ENCODE measurements at regions not wholly inside any gene's neighbourhood (a gene's known extent, or its start where the extent isn't known, plus 50 kb on each side); places are given as distances from the start of the nearest gene placed in this dataset.
A peak's percentile ranks its signal among the peaks of the same experiment; 100 is the strongest.

- Histone ChIP-seq H4K20me1 (ENCODE audit: control insufficient read depth, extremely low read depth, insufficient read depth, low read length) (no peaks in the 10 kb centered on the region), H3K9me3 (ENCODE audit: control insufficient read depth, insufficient read depth, low read depth, low read length) (no peaks in the 10 kb centered on the region), H3K27ac (ENCODE audit: insufficient read depth, low read length) (no peak overlapping the region), H3K36me3 (ENCODE audit: control insufficient read depth, insufficient read depth, low read length) (no peaks in the 10 kb centered on the region), H3K4me2 (ENCODE audit: extremely low read depth, insufficient read depth, low read length) (no peak overlapping the region), H3K4me1 (ENCODE audit: control insufficient read depth, extremely low read depth, insufficient read depth, low read length) (peaks cover 40% of the 10 kb centered on the region), H3K79me2 (ENCODE audit: control insufficient read depth, insufficient read depth, low read length) (no peaks in the 10 kb centered on the region), H3K27me3 (ENCODE audit: control insufficient read depth, insufficient read depth, low read length) (no peaks in the 10 kb centered on the region), H2AFZ (ENCODE audit: low read length) (no peak overlapping the region), H3K9ac (ENCODE audit: insufficient read depth, low read length) (no peak overlapping the region), H3K4me3 (replicated peaks in 1 of 4; ENCODE audit: control extremely low read depth in 1 of 4, insufficient read depth in 1 of 4, low read depth in 3 of 4, low read length in 4 of 4) (no peak overlapping the region)
- DNase-seq (ENCODE audit: low read depth in 2 of 2): no peak
- TF ChIP-seq EZH2 (IDR thresholded peaks at IDR 0.05; ENCODE audit: low read length, missing control alignments) (no peak), CTCF (conservative IDR thresholded peaks at IDR 0.05 in 1 of 2, IDR thresholded peaks at IDR 0.05 in 1 of 2; ENCODE audit: low read depth in 1 of 2, low read length in 2 of 2) (no peak)
These were observed 92.8 kb upstream of the ZMIZ1 start for GRCh38 chr10:78975926-78976325.

GRCh38 chr10:78976825-78977755, 91.7 kb upstream of the ZMIZ1 start:
- H3K9me3 ChIP-seq (ENCODE audit: control insufficient read depth, insufficient read depth, low read depth, low read length): no peaks in the 10 kb centered on the region
- H4K20me1 ChIP-seq (ENCODE audit: control insufficient read depth, extremely low read depth, insufficient read depth, low read length): no peaks in the 10 kb centered on the region
- no peaks in the 10 kb centered on the region for H3K36me3 ChIP-seq (ENCODE audit: control insufficient read depth, insufficient read depth, low read length)
- H3K79me2 ChIP-seq (ENCODE audit: control insufficient read depth, insufficient read depth, low read length): no peaks in the 10 kb centered on the region
- no peak for DNase-seq (ENCODE audit: low read depth in 2 of 2)
- H3K9ac ChIP-seq (ENCODE audit: insufficient read depth, low read length): no peak overlapping the region
- no peaks in the 10 kb centered on the region for H3K27me3 ChIP-seq (ENCODE audit: control insufficient read depth, insufficient read depth, low read length)
- H3K4me3 ChIP-seq (replicated peaks in 1 of 4; ENCODE audit: control extremely low read depth in 1 of 4, insufficient read depth in 1 of 4, low read depth in 3 of 4, low read length in 4 of 4): no peak overlapping the region
- peak overlapping the region; percentile 26 for H3K27ac ChIP-seq (ENCODE audit: insufficient read depth, low read length)
- TF ChIP-seq EZH2 (IDR thresholded peaks at IDR 0.05; ENCODE audit: low read length, missing control alignments) (no peak), CTCF (conservative IDR thresholded peaks at IDR 0.05 in 1 of 2, IDR thresholded peaks at IDR 0.05 in 1 of 2; ENCODE audit: low read depth in 1 of 2, low read length in 2 of 2) (no peak)
- H3K4me2 ChIP-seq (ENCODE audit: extremely low read depth, insufficient read depth, low read length): no peak overlapping the region
- H3K4me1 ChIP-seq (ENCODE audit: control insufficient read depth, extremely low read depth, insufficient read depth, low read length): peaks cover 34% of the 10 kb centered on the region
- no peak overlapping the region for H2AFZ ChIP-seq (ENCODE audit: low read length)

- no peaks in the 10 kb centered on the region for H3K36me3 ChIP-seq (ENCODE audit: control insufficient read depth, insufficient read depth, low read length)
- no peak overlapping the region for H3K9ac ChIP-seq (ENCODE audit: insufficient read depth, low read length)
- H3K27me3 ChIP-seq (ENCODE audit: control insufficient read depth, insufficient read depth, low read length): peaks cover 4% of the 10 kb centered on the region
- H3K4me2 ChIP-seq (ENCODE audit: extremely low read depth, insufficient read depth, low read length): no peak overlapping the region
- no peak overlapping the region for H3K27ac ChIP-seq (ENCODE audit: insufficient read depth, low read length)
- DNase-seq (ENCODE audit: low read depth in 2 of 2): no peak
- H3K9me3 ChIP-seq (ENCODE audit: control insufficient read depth, insufficient read depth, low read depth, low read length): no peaks in the 10 kb centered on the region
- no peaks in the 10 kb centered on the region for H4K20me1 ChIP-seq (ENCODE audit: control insufficient read depth, extremely low read depth, insufficient read depth, low read length)
- H3K4me3 ChIP-seq (replicated peaks in 1 of 4; ENCODE audit: control extremely low read depth in 1 of 4, insufficient read depth in 1 of 4, low read depth in 3 of 4, low read length in 4 of 4): no peak overlapping the region
- TF ChIP-seq EZH2 (IDR thresholded peaks at IDR 0.05; ENCODE audit: low read length, missing control alignments) (no peak), CTCF (conservative IDR thresholded peaks at IDR 0.05 in 1 of 2, IDR thresholded peaks at IDR 0.05 in 1 of 2; ENCODE audit: low read depth in 1 of 2, low read length in 2 of 2) (no peak)
- peaks cover 17% of the 10 kb centered on the region for H3K4me1 ChIP-seq (ENCODE audit: control insufficient read depth, extremely low read depth, insufficient read depth, low read length)
- H2AFZ ChIP-seq (ENCODE audit: low read length): no peak overlapping the region
- no peaks in the 10 kb centered on the region for H3K79me2 ChIP-seq (ENCODE audit: control insufficient read depth, insufficient read depth, low read length)
These were observed 88.8 kb upstream of the ZMIZ1 start for GRCh38 chr10:78979938-78980337.
